Liver (tissue), 8 donors: ENCODE measurements at regions not wholly inside any gene's neighbourhood (a gene's known extent, or its start where the extent isn't known, plus 50 kb on each side); places are given as distances from the start of the nearest gene placed in this dataset.

Experiments
- DNase-seq: peaks from one replicate; pipeline ENCODE4 v3.0.0-alpha.2; 2017; ENCODE audit warnings: low spot score
- H3K27ac ChIP-seq, 2 donors: one replicate each; pipeline ENCODE4 v1.7.0; 2013; ENCODE audit warnings: inconsistent platforms in 2 of 2, low read length in 2 of 2, control low read depth in 1 of 2, low read depth in 1 of 2, mild to moderate bottlenecking in 1 of 2
- H3K27me3 ChIP-seq, 4 donors: one replicate each; pipeline versions ENCODE4 v1.6.1 to v1.7.0; 2013; ENCODE audit warnings: low read length in 3 of 4, inconsistent platforms in 1 of 4, mild to moderate bottlenecking in 1 of 4, moderate library complexity in 1 of 4; ENCODE audit not compliant: control insufficient read depth in 4 of 4, insufficient read depth in 4 of 4
- H3K36me3 ChIP-seq, 4 donors: one replicate each; pipeline versions ENCODE4 v1.6.1 to v1.7.0; 2013; ENCODE audit warnings: low read length in 3 of 4, mild to moderate bottlenecking in 3 of 4, low read depth in 1 of 4, moderate library complexity in 1 of 4; ENCODE audit not compliant: control insufficient read depth in 4 of 4, insufficient read depth in 3 of 4
- H3K4me1 ChIP-seq, 4 donors: one replicate each; pipeline versions ENCODE4 v1.6.1 to v1.7.0; 2013; ENCODE audit warnings: low read length in 3 of 4, mild to moderate bottlenecking in 3 of 4, moderate library complexity in 1 of 4; ENCODE audit not compliant: control insufficient read depth in 4 of 4, insufficient read depth in 4 of 4
- H3K4me3 ChIP-seq, 3 donors: one replicate each; pipeline versions ENCODE4 v1.6.1 to v1.7.0; 2013; ENCODE audit warnings: low read length in 3 of 3, control low read depth in 1 of 3, low read depth in 1 of 3, mild to moderate bottlenecking in 1 of 3
- H3K9ac ChIP-seq, 2 donors: one replicate each; pipeline ENCODE4 v1.7.0; 2013; ENCODE audit warnings: low read length in 2 of 2, mild to moderate bottlenecking in 2 of 2, moderate library complexity in 2 of 2, control low read depth in 1 of 2, low read depth in 1 of 2
- H3K9me3 ChIP-seq, 4 donors: one replicate each; pipeline versions ENCODE4 v1.6.1 to v1.7.0; 2013; ENCODE audit warnings: low read length in 3 of 4; ENCODE audit not compliant: control insufficient read depth in 4 of 4
- ATF3 ChIP-seq: IDR thresholded peaks from 2 replicates; pipeline ENCODE4 v1.6.1; 2016; ENCODE audit warnings: antibody characterized with exemption
- EGR1 ChIP-seq, 2 donors: IDR thresholded peaks; 2 replicates each; pipeline ENCODE4 v1.6.1; 2016 to 2018; ENCODE audit warnings: antibody characterized with exemption in 2 of 2, low read depth in 2 of 2
- FOXA2 ChIP-seq: IDR thresholded peaks from 2 replicates; pipeline ENCODE4 v1.6.1; 2016; ENCODE audit warnings: antibody characterized with exemption
- GABPA ChIP-seq, 2 donors: IDR thresholded peaks in 1 of 2; conservative IDR thresholded peaks in 1 of 2; 2 replicates each; pipeline ENCODE4 v1.6.1; 2016; ENCODE audit warnings: antibody characterized with exemption in 2 of 2, mild to moderate bottlenecking in 1 of 2, moderate library complexity in 1 of 2
- HNF4G ChIP-seq: IDR thresholded peaks from 2 replicates; pipeline ENCODE4 v1.6.1; 2016; ENCODE audit warnings: antibody characterized with exemption
- JUND ChIP-seq, 2 donors: IDR thresholded peaks; 2 replicates each; pipeline ENCODE4 v1.6.1; 2016; ENCODE audit warnings: antibody characterized with exemption in 2 of 2
- MAX ChIP-seq: IDR thresholded peaks from 2 replicates; pipeline ENCODE4 v1.6.1; 2016; ENCODE audit warnings: antibody characterized with exemption
- NR2F2 ChIP-seq: IDR thresholded peaks from 2 replicates; pipeline ENCODE4 v1.6.1; 2016; ENCODE audit warnings: antibody characterized with exemption
- RAD21 ChIP-seq, 2 donors: IDR thresholded peaks; 2 replicates each; pipeline ENCODE4 v1.6.1; 2016; ENCODE audit warnings: antibody characterized with exemption in 2 of 2, mild to moderate bottlenecking in 2 of 2
- REST ChIP-seq: IDR thresholded peaks from 2 replicates; pipeline ENCODE4 v1.6.1; 2016; ENCODE audit warnings: antibody characterized with exemption, mild to moderate bottlenecking
- RXRA ChIP-seq, 2 donors: IDR thresholded peaks; 2 replicates each; pipeline ENCODE4 v1.6.1; 2017 to 2018; ENCODE audit warnings: antibody characterized with exemption in 2 of 2, mild to moderate bottlenecking in 1 of 2
- SP1 ChIP-seq: IDR thresholded peaks from 2 replicates; pipeline ENCODE4 v1.6.1; 2018; ENCODE audit warnings: antibody characterized with exemption, mild to moderate bottlenecking
- TAF1 ChIP-seq: conservative IDR thresholded peaks from 2 replicates; pipeline ENCODE4 v1.6.1; 2016; ENCODE audit warnings: antibody characterized with exemption, mild to moderate bottlenecking
- YY1 ChIP-seq: IDR thresholded peaks from 2 replicates; pipeline ENCODE4 v1.6.1; 2016; ENCODE audit warnings: antibody characterized with exemption, mild to moderate bottlenecking
- WGBS: extraction: QIAGEN DNeasy Blood & Tissue Kit; methylation state at CpG from one replicate; pipeline ENCODE4 v1.1.7; 2013; 5-methylcytosine and 5-hydroxymethylcytosine counted together
- TF ChIP-seq, protein P1 (sequence below): fragments of 150-350 bp; IDR thresholded peaks from 2 replicates; pipeline ENCODE4 v1.5.1; 2017; ENCODE audit warnings: improper control_type of control experiment, low read depth, low read length; ENCODE audit not compliant: missing input control
- donor health status: healthy.
- donor health status: healthy.
- donor health status: healthy.
- donor health status: healthy.
- donor health status: healthy.

- H3K36me3 ChIP-seq, result no peaks in the 10 kb centered on the region
- DNase-seq, result no peak
- H3K4me1 ChIP-seq, result peaks cover 6 to 19% (median 12%) of the 10 kb centered on the region in 4 donors
- TF ChIP-seq NR2F2 (no peak), ATF3 (no peak), RAD21 (IDR thresholded peaks at IDR 0.05) (peak; percentile 42 to 64)
- WGBS, result 12% methylated on average over 9 of the region's 9 CpGs
- no peak overlapping the region for H3K4me3 ChIP-seq
- H3K9ac ChIP-seq, result no peak overlapping the region
- peaks cover 0 to 2% (median 0%) of the 10 kb centered on the region in 4 donors for H3K27me3 ChIP-seq
- H3K9me3 ChIP-seq, result no peaks in the 10 kb centered on the region
- no peak overlapping the region for H3K27ac ChIP-seq
Measured at GRCh38 chrX:45849261-45849862, 648.7 kb upstream of the DIPK2B start.

DNA sequence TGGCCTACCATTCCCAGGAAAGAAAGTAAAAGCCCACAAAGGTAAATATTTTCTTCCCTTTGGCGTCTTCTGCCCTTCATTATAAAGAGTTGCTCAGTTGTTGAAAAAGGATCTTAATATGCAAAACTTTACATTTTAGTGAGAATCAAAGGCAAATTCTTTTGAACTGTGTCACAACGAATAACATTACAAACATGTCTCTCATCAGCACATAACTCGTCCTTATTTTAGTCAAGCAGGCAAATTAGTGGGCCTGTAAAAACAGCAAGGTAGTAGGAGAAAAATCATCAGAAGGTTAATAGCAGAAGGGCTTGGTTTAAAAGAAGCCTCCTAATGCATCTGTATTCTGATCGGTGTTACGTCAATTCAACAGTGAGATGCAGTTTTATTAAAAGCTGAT lies 647.3 kb upstream of the DIPK2B start:
- Histone ChIP-seq H3K27me3 (peaks cover 0 to 2% (median 0%) of the 10 kb centered on the region in 4 donors), H3K4me1 (peaks cover 6 to 19% (median 12%) of the 10 kb centered on the region in 4 donors), H3K36me3 (no peaks in the 10 kb centered on the region), H3K27ac (no peak overlapping the region), H3K9ac (no peak overlapping the region), H3K4me3 (no peak overlapping the region), H3K9me3 (no peaks in the 10 kb centered on the region)
- DNase-seq, result no peak
- 93% methylated on average over 5 of the region's 5 CpGs for WGBS
- no peak for TF ChIP-seq REST
- no peak for TF ChIP-seq NR2F2
- no peak for TF ChIP-seq RAD21 (IDR thresholded peaks at IDR 0.05)
- no peak for TF ChIP-seq RXRA (IDR thresholded peaks at IDR 0.05)
- no peak for TF ChIP-seq SP1
- TF ChIP-seq GABPA (IDR thresholded peaks at IDR 0.05 in 1 of 2, conservative IDR thresholded peaks at IDR 0.05 in 1 of 2), result no peak
- no peak for TF ChIP-seq YY1
- TF ChIP-seq EGR1 (IDR thresholded peaks at IDR 0.05; ENCODE audit: low read depth in 2 of 2), result no peak

- 96% methylated on average over 5 of the region's 5 CpGs for WGBS
- no peak for TF ChIP-seq FOXA2
- TF ChIP-seq RXRA (IDR thresholded peaks at IDR 0.05), result no peak
- no peak for TF ChIP-seq YY1
- no peak for TF ChIP-seq REST
- TF ChIP-seq SP1, result no peak
- no peak for TF ChIP-seq JUND (IDR thresholded peaks at IDR 0.05)
- TF ChIP-seq HNF4G, result no peak
- no peak for TF ChIP-seq TAF1
- TF ChIP-seq NR2F2, result no peak
- TF ChIP-seq, protein P1, sequence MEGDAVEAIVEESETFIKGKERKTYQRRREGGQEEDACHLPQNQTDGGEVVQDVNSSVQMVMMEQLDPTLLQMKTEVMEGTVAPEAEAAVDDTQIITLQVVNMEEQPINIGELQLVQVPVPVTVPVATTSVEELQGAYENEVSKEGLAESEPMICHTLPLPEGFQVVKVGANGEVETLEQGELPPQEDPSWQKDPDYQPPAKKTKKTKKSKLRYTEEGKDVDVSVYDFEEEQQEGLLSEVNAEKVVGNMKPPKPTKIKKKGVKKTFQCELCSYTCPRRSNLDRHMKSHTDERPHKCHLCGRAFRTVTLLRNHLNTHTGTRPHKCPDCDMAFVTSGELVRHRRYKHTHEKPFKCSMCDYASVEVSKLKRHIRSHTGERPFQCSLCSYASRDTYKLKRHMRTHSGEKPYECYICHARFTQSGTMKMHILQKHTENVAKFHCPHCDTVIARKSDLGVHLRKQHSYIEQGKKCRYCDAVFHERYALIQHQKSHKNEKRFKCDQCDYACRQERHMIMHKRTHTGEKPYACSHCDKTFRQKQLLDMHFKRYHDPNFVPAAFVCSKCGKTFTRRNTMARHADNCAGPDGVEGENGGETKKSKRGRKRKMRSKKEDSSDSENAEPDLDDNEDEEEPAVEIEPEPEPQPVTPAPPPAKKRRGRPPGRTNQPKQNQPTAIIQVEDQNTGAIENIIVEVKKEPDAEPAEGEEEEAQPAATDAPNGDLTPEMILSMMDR, result no peak
- no peak for TF ChIP-seq RAD21 (IDR thresholded peaks at IDR 0.05)
- no peak for TF ChIP-seq GABPA (IDR thresholded peaks at IDR 0.05 in 1 of 2, conservative IDR thresholded peaks at IDR 0.05 in 1 of 2)
- no peak for TF ChIP-seq MAX
Measured at GRCh38 chrX:45846328-45846727, 645.7 kb upstream of the DIPK2B start.

More at GRCh38 chrX:45846328-45846727, 645.7 kb upstream of the DIPK2B start:
- Histone ChIP-seq H3K27me3 (peaks cover 0 to 2% (median 0%) of the 10 kb centered on the region in 4 donors), H3K36me3 (no peaks in the 10 kb centered on the region), H3K4me1 (peaks cover 3 to 15% (median 12%) of the 10 kb centered on the region in 4 donors), H3K9me3 (no peaks in the 10 kb centered on the region), H3K9ac (no peak overlapping the region), H3K4me3 (no peak overlapping the region), H3K27ac (no peak overlapping the region)
- DNase-seq, result no peak
